ENCODE measurements at regions not wholly inside any gene's neighbourhood (a gene's known extent, or its start where the extent isn't known, plus 50 kb on each side); places are given as distances from the start of the nearest gene placed in this dataset.

- H3K27ac ChIP-seq = no peak overlapping the region
Measured at GRCh38 chr10:31720546-31720945, 208.1 kb downstream of the ARHGAP12 start.

GRCh38 chr10:31709476-31709875 is 219.2 kb downstream of the ARHGAP12 start:
- no peak overlapping the region for H3K27ac ChIP-seq
- TF ChIP-seq CTCF (conservative IDR thresholded peaks at IDR 0.05) (no peak), ZFX (IDR thresholded peaks at IDR 0.05) (no peak)

More at GRCh38 chr10:31720546-31720945, 208.1 kb downstream of the ARHGAP12 start:
- no peak for TF ChIP-seq ZFX (IDR thresholded peaks at IDR 0.05)
- no peak for TF ChIP-seq CTCF (conservative IDR thresholded peaks at IDR 0.05)

GRCh38 chr10:31709028-31709427 is 219.6 kb downstream of the ARHGAP12 start:
- no peak overlapping the region for H3K27ac ChIP-seq
- no peak for TF ChIP-seq CTCF (conservative IDR thresholded peaks at IDR 0.05)
- TF ChIP-seq ZFX (IDR thresholded peaks at IDR 0.05) = no peak

- no peak overlapping the region for H3K27ac ChIP-seq
- no peak for TF ChIP-seq ZFX (IDR thresholded peaks at IDR 0.05)
- TF ChIP-seq CTCF (conservative IDR thresholded peaks at IDR 0.05) = no peak
Measured at GRCh38 chr10:31708474-31708873, 220.2 kb downstream of the ARHGAP12 start.

- TF ChIP-seq CTCF (conservative IDR thresholded peaks at IDR 0.05) (no peak), ZFX (IDR thresholded peaks at IDR 0.05) (no peak)
- no peak overlapping the region for H3K27ac ChIP-seq
Measured at GRCh38 chr10:31708046-31708445, 220.6 kb downstream of the ARHGAP12 start.

GRCh38 chr10:31707093-31708039 is 221.3 kb downstream of the ARHGAP12 start:
- H3K27ac ChIP-seq = no peak overlapping the region
- TF ChIP-seq ZFX (IDR thresholded peaks at IDR 0.05) (no peak), CTCF (conservative IDR thresholded peaks at IDR 0.05) (no peak)

GRCh38 chr10:31706464-31707092 is 222.1 kb downstream of the ARHGAP12 start:
- no peak for TF ChIP-seq ZFX (IDR thresholded peaks at IDR 0.05)
- no peak for TF ChIP-seq CTCF (conservative IDR thresholded peaks at IDR 0.05)
- no peak overlapping the region for H3K27ac ChIP-seq
